Neural cell (in vitro differentiated cells): ENCODE measurements at regions not wholly inside any gene's neighbourhood (a gene's known extent, or its start where the extent isn't known, plus 50 kb on each side); places are given as distances from the start of the nearest gene placed in this dataset.

Experiments
- H2AFZ ChIP-seq: fragments of 200-600, 300-800 bp; sonication (generic), shearing (Covaris generic); 2 replicates; pipeline ENCODE4 v1.6.0; 2014; ENCODE audit warnings: low read depth, mild to moderate bottlenecking, antibody characterized with exemption, low read length, moderate library complexity
- H3F3A ChIP-seq: fragments of 200-600 bp; shearing (Covaris generic); 2 replicates; pipeline ENCODE4 v1.6.1; 2016; ENCODE audit warnings: mild to moderate bottlenecking, moderate library complexity, mixed read lengths, antibody characterized with exemption, low read length; ENCODE audit not compliant: insufficient read depth, poor library complexity, severe bottlenecking
- H3K27ac ChIP-seq: fragments of 200-600, 300-800 bp; sonication (generic), shearing (Covaris generic); 2 replicates; pipeline ENCODE4 v1.5.1; 2014; ENCODE audit warnings: mild to moderate bottlenecking, low read length, moderate library complexity
- H3K27me3 ChIP-seq: fragments of 300-800, 200-600 bp; sonication (generic), shearing (Covaris generic); 2 replicates; pipeline ENCODE4 v1.6.0; 2014; ENCODE audit warnings: mild to moderate bottlenecking, low read depth, low read length, moderate library complexity; ENCODE audit not compliant: insufficient read depth
- H3K36me3 ChIP-seq: fragments of 300-800, 200-600 bp; sonication (generic), shearing (Covaris generic); 2 replicates; pipeline ENCODE4 v1.5.1; 2014; ENCODE audit warnings: mild to moderate bottlenecking, antibody characterized with exemption, low read length, moderate library complexity; ENCODE audit not compliant: insufficient read depth
- H3K4me2 ChIP-seq: fragments of 300-800, 200-600 bp; sonication (generic), shearing (Covaris generic); 2 replicates; pipeline ENCODE4 v1.6.0; 2014; ENCODE audit warnings: mild to moderate bottlenecking, low read length
- H3K4me3 ChIP-seq: fragments of 300-800, 200-600 bp; sonication (generic), shearing (Covaris generic); 2 replicates; pipeline ENCODE4 v1.5.1; 2014; ENCODE audit warnings: mild to moderate bottlenecking, low read length, moderate library complexity
- H3K79me2 ChIP-seq: fragments of 200-600 bp; shearing (Covaris generic); replicated peaks from 2 replicates; pipeline ENCODE4 v1.6.0; 2014; ENCODE audit warnings: mild to moderate bottlenecking, low read length, moderate library complexity; ENCODE audit not compliant: insufficient read depth
- H3K9ac ChIP-seq: fragments of 300-800, 200-600 bp; sonication (generic), shearing (Covaris generic); 2 replicates; pipeline ENCODE4 v1.6.1; 2016; ENCODE audit warnings: mild to moderate bottlenecking, low read length, mixed read lengths
- H3K9me2 ChIP-seq: fragments of 200-600 bp; shearing (Covaris generic); 2 replicates; pipeline ENCODE4 v1.6.1; 2016; ENCODE audit warnings: mild to moderate bottlenecking, low read length, mixed read lengths; ENCODE audit not compliant: insufficient read depth
- H3K9me3 ChIP-seq: fragments of 200-600, 300-800 bp; sonication (generic), shearing (Covaris generic); 2 replicates; pipeline ENCODE4 v1.6.1; 2016; ENCODE audit warnings: mild to moderate bottlenecking, mixed run types, low read length, moderate library complexity, mixed read lengths
- H4K20me1 ChIP-seq: fragments of 200-600 bp; shearing (Covaris generic); 2 replicates; pipeline ENCODE4 v1.6.1; 2016; ENCODE audit warnings: mild to moderate bottlenecking, mixed run types; ENCODE audit not compliant: insufficient read depth
- EP300 ChIP-seq: fragments of 450-650 bp; conservative IDR thresholded peaks from 2 replicates; pipeline ENCODE4 v1.6.1; 2014; ENCODE audit warnings: antibody characterized with exemption, mild to moderate bottlenecking, moderate library complexity; ENCODE audit not compliant: poor library complexity, severe bottlenecking
- EZH2 ChIP-seq: fragments of 200-600, 300-800 bp; shearing (Covaris generic), sonication (generic); IDR thresholded peaks from 2 replicates; pipeline ENCODE4 v1.6.1; 2014; ENCODE audit warnings: antibody characterized with exemption, low read length, borderline replicate concordance, mild to moderate bottlenecking; ENCODE audit not compliant: insufficient read depth, poor library complexity, severe bottlenecking
- MXI1 ChIP-seq: fragments of 450-650 bp; conservative IDR thresholded peaks from 2 replicates; pipeline ENCODE4 v1.6.1; 2014; ENCODE audit warnings: antibody characterized with exemption, mild to moderate bottlenecking; ENCODE audit not compliant: poor library complexity, severe bottlenecking
- POLR2AphosphoS5 ChIP-seq: IDR thresholded peaks from 2 replicates; pipeline ENCODE4 v1.6.1; 2012
- RAD21 ChIP-seq: fragments of 450-650 bp; conservative IDR thresholded peaks from 2 replicates; pipeline ENCODE4 v1.6.1; 2014; ENCODE audit warnings: antibody characterized with exemption, mild to moderate bottlenecking, moderate library complexity
- SMC3 ChIP-seq: fragments of 450-650 bp; conservative IDR thresholded peaks from 2 replicates; pipeline ENCODE4 v1.6.1; 2014; ENCODE audit warnings: antibody characterized with exemption, mild to moderate bottlenecking, moderate library complexity; ENCODE audit not compliant: poor library complexity
- TAF1 ChIP-seq: IDR thresholded peaks from 2 replicates; pipeline ENCODE4 v1.6.1; 2012; ENCODE audit warnings: low read depth
- TF ChIP-seq, protein P1 (sequence below): IDR thresholded peaks from 2 replicates; pipeline ENCODE4 v1.6.1; 2012; ENCODE audit warnings: borderline replicate concordance
- TF ChIP-seq, protein P2 (sequence below): fragments of 450-650 bp; IDR thresholded peaks from 2 replicates; pipeline ENCODE4 v1.5.1; 2014; ENCODE audit warnings: antibody characterized with exemption, mild to moderate bottlenecking, moderate library complexity; ENCODE audit not compliant: poor library complexity, severe bottlenecking

DNA sequence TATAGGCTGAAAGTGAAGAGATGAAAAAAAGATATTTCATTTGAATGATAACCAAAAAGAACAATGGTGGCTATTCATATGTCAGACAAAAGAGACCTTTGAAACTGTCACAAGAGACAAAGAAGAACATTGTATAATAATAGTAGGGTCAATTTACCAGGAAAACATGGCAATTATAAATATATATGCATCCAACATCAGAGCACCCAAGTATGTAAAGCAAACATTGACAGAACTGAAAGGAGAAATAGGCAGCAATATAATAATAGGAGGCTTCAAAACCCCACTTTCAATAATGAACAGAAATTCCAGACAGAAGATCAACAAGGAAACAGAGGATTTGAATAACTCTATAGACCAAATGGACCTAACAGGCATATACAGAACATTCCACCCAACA lies 876.2 kb downstream of the GRID1 start:
- TF ChIP-seq SMC3 (no peak), RAD21 (no peak), EZH2 (no peak), TAF1 (no peak), MXI1 (no peak), EP300 (no peak), POLR2AphosphoS5 (no peak)
- TF ChIP-seq, protein P1, sequence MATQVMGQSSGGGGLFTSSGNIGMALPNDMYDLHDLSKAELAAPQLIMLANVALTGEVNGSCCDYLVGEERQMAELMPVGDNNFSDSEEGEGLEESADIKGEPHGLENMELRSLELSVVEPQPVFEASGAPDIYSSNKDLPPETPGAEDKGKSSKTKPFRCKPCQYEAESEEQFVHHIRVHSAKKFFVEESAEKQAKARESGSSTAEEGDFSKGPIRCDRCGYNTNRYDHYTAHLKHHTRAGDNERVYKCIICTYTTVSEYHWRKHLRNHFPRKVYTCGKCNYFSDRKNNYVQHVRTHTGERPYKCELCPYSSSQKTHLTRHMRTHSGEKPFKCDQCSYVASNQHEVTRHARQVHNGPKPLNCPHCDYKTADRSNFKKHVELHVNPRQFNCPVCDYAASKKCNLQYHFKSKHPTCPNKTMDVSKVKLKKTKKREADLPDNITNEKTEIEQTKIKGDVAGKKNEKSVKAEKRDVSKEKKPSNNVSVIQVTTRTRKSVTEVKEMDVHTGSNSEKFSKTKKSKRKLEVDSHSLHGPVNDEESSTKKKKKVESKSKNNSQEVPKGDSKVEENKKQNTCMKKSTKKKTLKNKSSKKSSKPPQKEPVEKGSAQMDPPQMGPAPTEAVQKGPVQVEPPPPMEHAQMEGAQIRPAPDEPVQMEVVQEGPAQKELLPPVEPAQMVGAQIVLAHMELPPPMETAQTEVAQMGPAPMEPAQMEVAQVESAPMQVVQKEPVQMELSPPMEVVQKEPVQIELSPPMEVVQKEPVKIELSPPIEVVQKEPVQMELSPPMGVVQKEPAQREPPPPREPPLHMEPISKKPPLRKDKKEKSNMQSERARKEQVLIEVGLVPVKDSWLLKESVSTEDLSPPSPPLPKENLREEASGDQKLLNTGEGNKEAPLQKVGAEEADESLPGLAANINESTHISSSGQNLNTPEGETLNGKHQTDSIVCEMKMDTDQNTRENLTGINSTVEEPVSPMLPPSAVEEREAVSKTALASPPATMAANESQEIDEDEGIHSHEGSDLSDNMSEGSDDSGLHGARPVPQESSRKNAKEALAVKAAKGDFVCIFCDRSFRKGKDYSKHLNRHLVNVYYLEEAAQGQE = no peak
- TF ChIP-seq, protein P2, sequence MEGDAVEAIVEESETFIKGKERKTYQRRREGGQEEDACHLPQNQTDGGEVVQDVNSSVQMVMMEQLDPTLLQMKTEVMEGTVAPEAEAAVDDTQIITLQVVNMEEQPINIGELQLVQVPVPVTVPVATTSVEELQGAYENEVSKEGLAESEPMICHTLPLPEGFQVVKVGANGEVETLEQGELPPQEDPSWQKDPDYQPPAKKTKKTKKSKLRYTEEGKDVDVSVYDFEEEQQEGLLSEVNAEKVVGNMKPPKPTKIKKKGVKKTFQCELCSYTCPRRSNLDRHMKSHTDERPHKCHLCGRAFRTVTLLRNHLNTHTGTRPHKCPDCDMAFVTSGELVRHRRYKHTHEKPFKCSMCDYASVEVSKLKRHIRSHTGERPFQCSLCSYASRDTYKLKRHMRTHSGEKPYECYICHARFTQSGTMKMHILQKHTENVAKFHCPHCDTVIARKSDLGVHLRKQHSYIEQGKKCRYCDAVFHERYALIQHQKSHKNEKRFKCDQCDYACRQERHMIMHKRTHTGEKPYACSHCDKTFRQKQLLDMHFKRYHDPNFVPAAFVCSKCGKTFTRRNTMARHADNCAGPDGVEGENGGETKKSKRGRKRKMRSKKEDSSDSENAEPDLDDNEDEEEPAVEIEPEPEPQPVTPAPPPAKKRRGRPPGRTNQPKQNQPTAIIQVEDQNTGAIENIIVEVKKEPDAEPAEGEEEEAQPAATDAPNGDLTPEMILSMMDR = no peak
- H3K27ac ChIP-seq = no peak overlapping the region
- no peak overlapping the region for H3K9ac ChIP-seq
- H3F3A ChIP-seq = no peaks in the 10 kb centered on the region
- no peak overlapping the region for H3K4me2 ChIP-seq
- H3K4me3 ChIP-seq = no peak overlapping the region
- H4K20me1 ChIP-seq = no peaks in the 10 kb centered on the region
- no peaks in the 10 kb centered on the region for H3K9me3 ChIP-seq
- H3K79me2 ChIP-seq = no peaks in the 10 kb centered on the region
- no peak overlapping the region for H2AFZ ChIP-seq
- H3K27me3 ChIP-seq = no peaks in the 10 kb centered on the region
- no peaks in the 10 kb centered on the region for H3K9me2 ChIP-seq
- no peaks in the 10 kb centered on the region for H3K36me3 ChIP-seq

DNA sequence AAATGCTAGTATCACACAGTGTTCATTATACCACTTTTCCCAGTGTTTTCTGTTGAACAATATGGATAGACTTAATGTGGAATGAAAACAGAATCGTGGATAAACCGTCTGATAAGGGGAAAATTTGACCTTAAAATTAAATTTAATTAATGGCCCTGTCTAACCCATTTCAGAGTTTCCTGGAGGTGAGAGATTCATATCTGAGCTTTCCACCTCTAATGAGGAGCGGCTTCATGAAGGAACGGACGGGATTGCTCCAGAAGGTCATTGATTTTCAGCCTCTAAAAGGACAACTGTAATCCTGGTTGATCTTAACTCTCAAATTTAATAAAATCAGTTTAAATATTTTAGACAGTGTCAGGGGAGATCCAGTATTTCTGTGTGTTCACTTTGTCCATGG lies 874.9 kb downstream of the GRID1 start:
- no peak overlapping the region for H3K27ac ChIP-seq
- no peak overlapping the region for H3K4me2 ChIP-seq
- H3K9me2 ChIP-seq = no peaks in the 10 kb centered on the region

More for the DNA sequence above, 874.9 kb downstream of the GRID1 start:
- no peak for TF ChIP-seq TAF1
- TF ChIP-seq MXI1 = no peak
- TF ChIP-seq RAD21 = no peak
- TF ChIP-seq, protein P1 = no peak
- TF ChIP-seq, protein P2 = no peak
- no peak for TF ChIP-seq SMC3
- TF ChIP-seq EZH2 = no peak
- TF ChIP-seq POLR2AphosphoS5 = no peak
- no peak for TF ChIP-seq EP300
- Histone ChIP-seq H3F3A (no peaks in the 10 kb centered on the region), H3K9ac (no peak overlapping the region), H3K4me3 (no peak overlapping the region), H3K27me3 (no peaks in the 10 kb centered on the region), H3K36me3 (no peaks in the 10 kb centered on the region), H2AFZ (no peak overlapping the region), H3K79me2 (no peaks in the 10 kb centered on the region), H4K20me1 (no peaks in the 10 kb centered on the region), H3K9me3 (no peaks in the 10 kb centered on the region)
